ENCODE measurements at regions not wholly inside any gene's neighbourhood (a gene's known extent, or its start where the extent isn't known, plus 50 kb on each side); places are given as distances from the start of the nearest gene placed in this dataset.

- no peaks in the 10 kb centered on the region for H3K9me3 Mint-ChIP-seq
- no peaks in the 10 kb centered on the region for H3K4me1 Mint-ChIP-seq (ENCODE audit: low read depth)
- H3K27me3 Mint-ChIP-seq = peaks cover 17% of the 10 kb centered on the region
- H3K36me3 Mint-ChIP-seq (ENCODE audit: low read depth) = no peaks in the 10 kb centered on the region
- DNase-seq = no peak
- H3K27ac Mint-ChIP-seq = no peak overlapping the region
- no peak overlapping the region for H3K4me3 Mint-ChIP-seq
Observed at GRCh38 chr9:90322296-90322695, 320.3 kb downstream of the DIRAS2 start.

DNA sequence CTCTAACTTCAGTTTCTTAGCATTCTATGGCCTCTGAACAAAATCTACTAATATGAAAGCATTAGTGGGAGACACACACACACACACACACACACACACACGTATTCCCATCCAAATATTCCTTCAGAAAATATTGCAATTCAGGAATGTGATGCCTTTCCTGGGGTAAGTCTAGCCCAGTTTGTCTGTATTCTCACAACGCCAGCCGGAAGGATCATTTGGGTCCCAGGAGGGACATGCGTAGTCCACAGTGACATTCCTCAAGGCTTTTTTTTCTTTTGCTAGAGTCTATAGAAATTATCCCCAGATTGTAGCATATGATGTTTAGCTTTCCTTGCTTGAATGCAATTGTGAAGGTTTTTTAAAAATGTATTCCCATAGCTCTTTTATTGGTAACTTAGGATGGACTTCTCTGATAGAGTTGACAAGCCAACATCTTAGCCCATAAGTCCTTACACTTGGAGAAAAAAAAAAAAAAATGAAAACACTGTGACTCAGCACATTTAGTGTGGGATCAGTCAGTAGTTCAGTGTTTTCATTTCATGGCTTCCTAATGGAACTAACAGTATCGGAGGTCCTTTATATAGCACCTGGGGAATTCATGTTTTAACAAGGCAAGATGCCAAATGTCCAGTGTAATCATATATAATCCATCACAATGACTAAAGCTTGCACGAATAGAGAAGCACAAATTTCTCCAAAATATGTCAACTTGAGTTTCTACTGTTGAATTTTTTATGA is 316.5 kb downstream of the DIRAS2 start:
- H3K27me3 Mint-ChIP-seq = peaks cover 33% of the 10 kb centered on the region
- no peak overlapping the region for H3K4me3 Mint-ChIP-seq
- no peaks in the 10 kb centered on the region for H3K36me3 Mint-ChIP-seq (ENCODE audit: low read depth)
- H3K27ac Mint-ChIP-seq = no peak overlapping the region
- no peaks in the 10 kb centered on the region for H3K4me1 Mint-ChIP-seq (ENCODE audit: low read depth)
- H3K9me3 Mint-ChIP-seq = no peaks in the 10 kb centered on the region
- no peak for DNase-seq

DNA sequence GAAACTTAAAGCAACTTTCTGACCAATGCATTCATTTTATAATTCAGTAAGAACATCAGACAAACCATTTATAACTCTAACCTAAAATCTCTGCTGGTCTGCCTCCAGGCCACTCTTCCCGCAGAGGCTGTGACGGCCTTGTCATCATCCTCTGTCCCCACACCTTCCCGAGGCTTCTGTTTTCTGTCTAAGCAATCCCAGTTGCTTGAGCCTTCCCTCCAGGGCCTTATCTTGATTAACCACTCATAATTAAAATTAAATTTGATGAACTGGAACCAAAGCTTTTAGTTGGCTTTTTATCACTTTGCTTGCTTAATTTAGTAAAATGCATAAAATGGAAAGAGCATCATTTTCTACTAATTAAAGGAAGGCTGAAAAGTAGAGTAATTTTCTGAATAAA is 312.4 kb downstream of the DIRAS2 start:
- Mint-ChIP-seq H3K4me1 (ENCODE audit: low read depth) (no peaks in the 10 kb centered on the region), H3K27me3 (peaks cover 59% of the 10 kb centered on the region), H3K27ac (no peak overlapping the region), H3K9me3 (no peaks in the 10 kb centered on the region), H3K4me3 (no peak overlapping the region), H3K36me3 (ENCODE audit: low read depth) (no peaks in the 10 kb centered on the region)
- no peak for DNase-seq

GRCh38 chr9:90331826-90332575 is 310.6 kb downstream of the DIRAS2 start:
- Mint-ChIP-seq H3K27me3 (peaks cover 48% of the 10 kb centered on the region), H3K27ac (no peak overlapping the region), H3K4me1 (ENCODE audit: low read depth) (no peaks in the 10 kb centered on the region), H3K9me3 (no peaks in the 10 kb centered on the region), H3K36me3 (ENCODE audit: low read depth) (no peaks in the 10 kb centered on the region), H3K4me3 (no peak overlapping the region)
- DNase-seq = no peak

DNA sequence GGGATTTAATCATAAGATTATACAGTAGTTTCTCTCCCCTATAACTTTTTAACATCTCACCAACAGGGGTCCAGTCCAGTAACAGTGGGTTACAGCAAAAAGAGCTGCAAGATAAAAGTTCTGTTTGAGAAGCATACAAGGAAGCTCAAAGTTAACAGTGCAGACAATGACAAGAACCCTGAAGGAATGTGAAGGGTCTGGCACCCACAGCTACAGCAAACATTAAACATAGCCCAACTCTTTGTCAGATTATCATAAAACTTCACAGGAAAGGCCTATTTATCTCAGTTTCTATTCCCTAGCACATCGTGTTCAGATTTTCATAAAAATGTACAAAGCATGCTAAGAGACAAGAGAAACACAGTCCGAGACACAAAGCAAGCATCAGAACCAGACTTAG is 309.4 kb downstream of the DIRAS2 start:
- no peak for DNase-seq
- Mint-ChIP-seq H3K36me3 (ENCODE audit: low read depth) (no peaks in the 10 kb centered on the region), H3K27ac (no peak overlapping the region), H3K4me1 (ENCODE audit: low read depth) (no peaks in the 10 kb centered on the region), H3K9me3 (no peaks in the 10 kb centered on the region), H3K4me3 (no peak overlapping the region), H3K27me3 (peaks cover 43% of the 10 kb centered on the region)

GRCh38 chr9:90340421-90340820 is 302.2 kb downstream of the DIRAS2 start:
- Mint-ChIP-seq H3K27me3 (peaks cover 37% of the 10 kb centered on the region), H3K4me3 (no peak overlapping the region), H3K27ac (no peak overlapping the region), H3K9me3 (no peaks in the 10 kb centered on the region), H3K36me3 (ENCODE audit: low read depth) (no peaks in the 10 kb centered on the region), H3K4me1 (ENCODE audit: low read depth) (no peaks in the 10 kb centered on the region)
- DNase-seq = no peak

DNA sequence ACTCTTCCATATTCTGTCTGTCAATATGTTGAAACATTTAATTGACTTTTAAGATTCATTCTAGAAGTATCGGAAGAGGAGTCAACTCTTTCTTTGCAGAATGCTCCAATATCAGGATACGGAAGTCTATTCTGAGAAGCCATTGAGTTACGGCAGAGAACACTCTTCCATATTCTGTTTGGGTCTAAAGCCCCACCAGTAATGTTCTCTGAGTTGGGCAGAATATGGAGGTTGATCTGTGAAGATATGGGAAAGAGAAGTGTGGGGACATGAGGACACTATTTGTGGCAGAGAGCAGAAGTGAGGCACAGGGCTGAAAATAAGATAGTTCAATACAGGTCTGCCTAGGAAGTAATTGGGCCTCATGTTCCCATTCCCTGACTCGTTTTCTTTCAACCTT is 300.0 kb downstream of the DIRAS2 start:
- no peak overlapping the region for H3K27ac Mint-ChIP-seq
- no peaks in the 10 kb centered on the region for H3K9me3 Mint-ChIP-seq
- no peak for DNase-seq
- H3K4me1 Mint-ChIP-seq (ENCODE audit: low read depth) = no peaks in the 10 kb centered on the region
- H3K36me3 Mint-ChIP-seq (ENCODE audit: low read depth) = no peaks in the 10 kb centered on the region
- peaks cover 54% of the 10 kb centered on the region for H3K27me3 Mint-ChIP-seq
- H3K4me3 Mint-ChIP-seq = no peak overlapping the region

DNA sequence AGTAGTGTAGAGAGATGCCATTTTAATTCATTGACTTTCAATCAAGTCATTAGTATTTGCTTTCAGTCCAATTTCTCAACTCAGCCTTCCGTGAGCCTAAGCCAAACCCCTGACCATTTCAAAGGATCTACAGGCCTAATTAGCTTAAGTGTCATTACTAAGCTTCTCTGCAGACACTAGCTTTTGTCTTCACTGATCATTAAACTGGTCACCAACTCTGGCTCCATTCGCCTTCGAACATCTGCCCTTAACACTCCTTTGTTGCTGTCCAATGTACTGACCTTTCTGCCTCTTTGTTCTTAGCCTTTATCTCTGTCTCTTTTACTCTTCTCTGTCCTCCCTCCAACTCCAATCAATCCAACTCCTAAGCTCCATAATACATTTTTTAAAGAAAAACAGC is 299.3 kb downstream of the DIRAS2 start:
- no peak for DNase-seq
- H3K36me3 Mint-ChIP-seq (ENCODE audit: low read depth) = no peaks in the 10 kb centered on the region
- H3K27me3 Mint-ChIP-seq = peaks cover 59% of the 10 kb centered on the region
- H3K4me3 Mint-ChIP-seq = no peak overlapping the region
- H3K4me1 Mint-ChIP-seq (ENCODE audit: low read depth) = no peaks in the 10 kb centered on the region
- no peak overlapping the region for H3K27ac Mint-ChIP-seq
- H3K9me3 Mint-ChIP-seq = no peaks in the 10 kb centered on the region

DNA sequence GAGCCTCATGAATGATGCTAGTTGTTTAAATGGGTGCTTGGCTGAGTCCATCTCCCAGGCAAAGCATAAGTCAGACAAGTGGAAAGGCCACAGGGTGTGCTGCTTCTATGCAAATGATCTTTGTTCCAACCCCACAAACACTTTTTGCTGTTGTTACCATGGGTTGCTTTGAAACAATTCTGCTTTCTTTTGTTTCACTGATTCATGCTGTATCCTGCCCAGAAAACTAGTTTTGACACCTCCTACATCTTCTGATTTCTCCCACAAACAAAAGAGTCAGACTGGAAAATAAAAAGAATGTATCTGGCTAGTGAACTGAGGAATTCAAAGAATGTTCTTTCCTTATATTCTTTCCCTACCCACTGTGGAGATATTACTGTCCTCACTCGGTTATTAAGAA is 298.6 kb downstream of the DIRAS2 start:
- no peaks in the 10 kb centered on the region for H3K4me1 Mint-ChIP-seq (ENCODE audit: low read depth)
- no peaks in the 10 kb centered on the region for H3K9me3 Mint-ChIP-seq
- H3K27ac Mint-ChIP-seq = no peak overlapping the region
- DNase-seq = no peak
- H3K27me3 Mint-ChIP-seq = peaks cover 58% of the 10 kb centered on the region
- no peaks in the 10 kb centered on the region for H3K36me3 Mint-ChIP-seq (ENCODE audit: low read depth)
- no peak overlapping the region for H3K4me3 Mint-ChIP-seq

DNA sequence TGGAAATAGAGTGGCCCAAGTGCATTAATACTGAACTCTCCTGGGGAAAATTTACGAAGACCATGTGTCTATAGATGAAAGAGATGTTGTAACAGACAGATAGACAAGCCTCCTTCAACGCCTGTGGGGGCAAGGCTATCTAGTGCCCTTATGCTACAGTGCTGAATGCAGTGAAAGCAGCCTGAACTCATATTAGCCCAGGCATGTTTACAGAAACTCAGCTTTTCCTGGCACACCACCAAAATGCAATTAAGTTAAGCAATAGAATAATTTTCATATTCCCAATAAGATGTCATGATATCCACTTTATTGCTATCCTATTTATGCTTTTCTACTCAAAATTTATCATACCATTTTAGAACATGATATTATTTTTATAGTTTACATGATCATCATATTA is 277.0 kb downstream of the DIRAS2 start:
- Mint-ChIP-seq H3K27me3 (peaks cover 31% of the 10 kb centered on the region), H3K4me1 (ENCODE audit: low read depth) (no peaks in the 10 kb centered on the region), H3K27ac (no peak overlapping the region), H3K4me3 (no peak overlapping the region), H3K9me3 (no peaks in the 10 kb centered on the region), H3K36me3 (ENCODE audit: low read depth) (no peaks in the 10 kb centered on the region)
- DNase-seq = no peak

- H3K9me3 Mint-ChIP-seq = no peaks in the 10 kb centered on the region
- H3K4me1 Mint-ChIP-seq (ENCODE audit: low read depth) = no peaks in the 10 kb centered on the region
- no peak for DNase-seq
- H3K36me3 Mint-ChIP-seq (ENCODE audit: low read depth) = no peaks in the 10 kb centered on the region
- H3K27ac Mint-ChIP-seq = no peak overlapping the region
- H3K4me3 Mint-ChIP-seq = no peak overlapping the region
- H3K27me3 Mint-ChIP-seq = peaks cover 37% of the 10 kb centered on the region
Observed at GRCh38 chr9:90368241-90368640, 274.4 kb downstream of the DIRAS2 start.

- no peak for DNase-seq
- Mint-ChIP-seq H3K36me3 (ENCODE audit: low read depth) (no peaks in the 10 kb centered on the region), H3K27me3 (peaks cover 34% of the 10 kb centered on the region), H3K4me3 (no peak overlapping the region), H3K9me3 (no peaks in the 10 kb centered on the region), H3K27ac (no peak overlapping the region), H3K4me1 (ENCODE audit: low read depth) (no peaks in the 10 kb centered on the region)
Observed at GRCh38 chr9:90368928-90369327, 273.7 kb downstream of the DIRAS2 start.

GRCh38 chr9:90379771-90380170 is 262.9 kb downstream of the DIRAS2 start:
- Mint-ChIP-seq H3K4me3 (no peak overlapping the region), H3K4me1 (ENCODE audit: low read depth) (no peaks in the 10 kb centered on the region), H3K27me3 (peaks cover 35% of the 10 kb centered on the region), H3K27ac (no peak overlapping the region), H3K36me3 (ENCODE audit: low read depth) (no peaks in the 10 kb centered on the region), H3K9me3 (no peaks in the 10 kb centered on the region)
- DNase-seq = no peak

- H3K27me3 Mint-ChIP-seq = peaks cover 26% of the 10 kb centered on the region
- H3K36me3 Mint-ChIP-seq (ENCODE audit: low read depth) = no peaks in the 10 kb centered on the region
- H3K4me3 Mint-ChIP-seq = no peak overlapping the region
- no peaks in the 10 kb centered on the region for H3K4me1 Mint-ChIP-seq (ENCODE audit: low read depth)
- H3K9me3 Mint-ChIP-seq = no peaks in the 10 kb centered on the region
- DNase-seq = no peak
- H3K27ac Mint-ChIP-seq = no peak overlapping the region
Observed at GRCh38 chr9:90385146-90385545, 257.5 kb downstream of the DIRAS2 start.

GRCh38 chr9:90393365-90394152 is 249.1 kb downstream of the DIRAS2 start:
- H3K27me3 Mint-ChIP-seq = peaks cover 7% of the 10 kb centered on the region
- no peak for DNase-seq

More at GRCh38 chr9:90393365-90394152, 249.1 kb downstream of the DIRAS2 start:
- no peaks in the 10 kb centered on the region for H3K36me3 Mint-ChIP-seq (ENCODE audit: low read depth)
- H3K4me1 Mint-ChIP-seq (ENCODE audit: low read depth) = no peaks in the 10 kb centered on the region
- H3K4me3 Mint-ChIP-seq = no peak overlapping the region
- no peak overlapping the region for H3K27ac Mint-ChIP-seq
- no peaks in the 10 kb centered on the region for H3K9me3 Mint-ChIP-seq

Measured in activated T-cell treated with anti-CD3 and anti-CD28 coated beads, Interleukin-2, amount 50 U/mL, for 24 hours (primary cell).